H1 (cell line): ENCODE measurements at regions not wholly inside any gene's neighbourhood (a gene's known extent, or its start where the extent isn't known, plus 50 kb on each side); places are given as distances from the start of the nearest gene placed in this dataset.

Experiments used
- CHD1 ChIP-seq: IDR thresholded peaks from 2 replicates; pipeline ENCODE4 v1.6.1; 2012; ENCODE audit warnings: low read depth, low read length, improper control_type of control experiment
- CHD2 ChIP-seq: IDR thresholded peaks from 2 replicates; pipeline ENCODE4 v1.6.1; 2012; ENCODE audit warnings: low read length, improper control_type of control experiment
- CHD7 ChIP-seq: fragments of 300-600 bp; sonication (generic); IDR thresholded peaks from 2 replicates; pipeline ENCODE4 v1.7.1; 2012; ENCODE audit warnings: low read length, moderate library complexity, mild to moderate bottlenecking, inconsistent platforms; ENCODE audit not compliant: insufficient replicate concordance
- CREB1 ChIP-seq: IDR thresholded peaks from 2 replicates; pipeline ENCODE4 v1.6.1; 2012; ENCODE audit warnings: inconsistent platforms
- EZH2 ChIP-seq: fragments of 200-600 bp; sonication (generic); IDR thresholded peaks from 2 replicates; pipeline ENCODE4 v1.7.1; 2012; ENCODE audit warnings: low read depth, mild to moderate bottlenecking, moderate library complexity, low read length, inconsistent platforms; ENCODE audit not compliant: severe bottlenecking
- KDM4A ChIP-seq: IDR thresholded peaks from one replicate; pipeline ENCODE4 v1.7.1; 2012; ENCODE audit warnings: low read depth, mild to moderate bottlenecking, moderate library complexity, low read length, inconsistent platforms; ENCODE audit not compliant: severe bottlenecking
- RBBP5 ChIP-seq: IDR thresholded peaks from 2 replicates; pipeline ENCODE4 v1.7.1; 2012; ENCODE audit warnings: low read depth, mild to moderate bottlenecking, inconsistent platforms, low read length, moderate library complexity, borderline replicate concordance
- SP2 ChIP-seq: IDR thresholded peaks from 2 replicates; pipeline ENCODE4 v1.6.1; 2012; ENCODE audit warnings: mild to moderate bottlenecking, low read length, inconsistent platforms
- SP4 ChIP-seq: IDR thresholded peaks from 2 replicates; pipeline ENCODE4 v1.6.1; 2012; ENCODE audit warnings: low read length, inconsistent platforms
- SUZ12 ChIP-seq: fragments of 200-600 bp; sonication (generic); IDR thresholded peaks from 2 replicates; pipeline ENCODE4 v1.6.1; 2012; ENCODE audit warnings: mild to moderate bottlenecking, inconsistent platforms, low read length, moderate library complexity, mixed read lengths
- YY1 ChIP-seq: IDR thresholded peaks from 2 replicates; pipeline ENCODE4 v1.6.1; 2011; ENCODE audit warnings: low read depth, mild to moderate bottlenecking, low read length
- TF ChIP-seq, protein P1 (sequence below): IDR thresholded peaks from 2 replicates; pipeline ENCODE4 v1.6.1; 2011; ENCODE audit warnings: low read depth, mild to moderate bottlenecking, low read length; ENCODE audit not compliant: insufficient read depth
- TF ChIP-seq, protein P2 (sequence below): IDR thresholded peaks from 2 replicates; pipeline ENCODE4 v1.6.1; 2012; ENCODE audit warnings: inconsistent platforms

DNA sequence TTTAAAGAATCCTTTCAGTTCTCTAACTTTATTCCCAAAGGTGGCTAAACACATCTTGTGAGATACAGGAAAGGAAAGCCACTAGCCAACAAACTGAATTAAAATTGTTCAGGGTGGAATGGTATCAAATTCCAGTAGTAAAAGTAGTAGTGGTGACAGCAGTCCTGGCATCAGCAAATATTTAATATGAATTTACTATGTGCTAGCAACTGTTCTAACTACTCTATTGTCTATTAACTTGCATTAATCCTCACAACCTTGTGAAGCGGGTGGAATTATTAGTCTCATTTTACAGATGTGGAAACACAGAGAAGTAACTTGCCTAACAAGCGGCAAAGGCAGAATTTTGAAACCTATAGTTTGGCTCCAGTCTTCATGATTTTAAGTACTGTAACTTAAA, 130.1 kb downstream of the KLF12 start (continued):
- TF ChIP-seq CHD7 (no peak), RBBP5 (no peak), CHD2 (no peak), EZH2 (no peak), YY1 (no peak), SP4 (no peak), SUZ12 (no peak), CHD1 (no peak), CREB1 (no peak), KDM4A (no peak), SP2 (no peak)
- TF ChIP-seq, protein P1, sequence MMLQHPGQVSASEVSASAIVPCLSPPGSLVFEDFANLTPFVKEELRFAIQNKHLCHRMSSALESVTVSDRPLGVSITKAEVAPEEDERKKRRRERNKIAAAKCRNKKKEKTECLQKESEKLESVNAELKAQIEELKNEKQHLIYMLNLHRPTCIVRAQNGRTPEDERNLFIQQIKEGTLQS, result no peak
- TF ChIP-seq, protein P2, sequence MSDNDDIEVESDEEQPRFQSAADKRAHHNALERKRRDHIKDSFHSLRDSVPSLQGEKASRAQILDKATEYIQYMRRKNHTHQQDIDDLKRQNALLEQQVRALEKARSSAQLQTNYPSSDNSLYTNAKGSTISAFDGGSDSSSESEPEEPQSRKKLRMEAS, result no peak
